22Rv1 (cell line): ENCODE measurements at regions not wholly inside any gene's neighbourhood (a gene's known extent, or its start where the extent isn't known, plus 50 kb on each side); places are given as distances from the start of the nearest gene placed in this dataset.

Experiments
- CTCF ChIP-seq: fragments of 450-650 bp; IDR thresholded peaks from 2 replicates; pipeline ENCODE4 v1.5.1; 2017; ENCODE audit warnings: mild to moderate bottlenecking
- ZFX ChIP-seq: fragments of 450-650 bp; IDR thresholded peaks from 2 replicates; pipeline ENCODE4 v1.6.1; 2017; ENCODE audit warnings: antibody characterized with exemption, borderline replicate concordance

GRCh38 chr7:42662862-42663261 is 249.0 kb downstream of the C7orf25 start:
- TF ChIP-seq CTCF (no peak), ZFX (no peak)
